ENCODE measurements at regions not wholly inside any gene's neighbourhood (a gene's known extent, or its start where the extent isn't known, plus 50 kb on each side); places are given as distances from the start of the nearest gene placed in this dataset.
"Not testable (repeated sequence)": the region's sequence is repeated elsewhere in the genome, so short reads cannot be mapped to it uniquely, and the experiment has no call there.

- CTCF ChIA-PET; POLR2A ChIA-PET; H3K27ac ChIP-seq (ENCODE audit: low read length); H3K9me3 ChIP-seq (ENCODE audit: control insufficient read depth, insufficient read depth, low read depth, low read length); H3K4me3 ChIP-seq (ENCODE audit: low read depth in 2 of 2, low read length in 2 of 2); in situ Hi-C loops (cut with HindIII; ENCODE audit: low pct_unique_long_range_greater_than_20kb, low sequenced_read_pairs); DNase-seq (ENCODE audit: low read depth, low spot score); intact Hi-C loops (cut with micrococcal nuclease; ENCODE audit: unreplicated experiment); H3K36me3 ChIP-seq (ENCODE audit: control insufficient read depth, insufficient read depth, low read length); ATAC-seq; H3K27me3 ChIP-seq (ENCODE audit: control insufficient read depth, insufficient read depth, low read length); H3K4me1 ChIP-seq (ENCODE audit: control insufficient read depth, insufficient read depth, low read length); BruUV-seq (replicated peaks): not testable (repeated sequence)
These were observed 843.8 kb upstream of the ANO3 start for GRCh38 chr11:25488176-25488575.

GRCh38 chr11:25501426-25501825 is 830.5 kb upstream of the ANO3 start:
- H3K4me3 ChIP-seq (ENCODE audit: low read depth in 2 of 2, low read length in 2 of 2); in situ Hi-C loops (cut with HindIII; ENCODE audit: low pct_unique_long_range_greater_than_20kb, low sequenced_read_pairs); BruUV-seq (replicated peaks); intact Hi-C loops (cut with micrococcal nuclease; ENCODE audit: unreplicated experiment); H3K4me1 ChIP-seq (ENCODE audit: control insufficient read depth, insufficient read depth, low read length); H3K27ac ChIP-seq (ENCODE audit: low read length); ATAC-seq; H3K36me3 ChIP-seq (ENCODE audit: control insufficient read depth, insufficient read depth, low read length); POLR2A ChIA-PET; H3K9me3 ChIP-seq (ENCODE audit: control insufficient read depth, insufficient read depth, low read depth, low read length); CTCF ChIA-PET; DNase-seq (ENCODE audit: low read depth, low spot score); H3K27me3 ChIP-seq (ENCODE audit: control insufficient read depth, insufficient read depth, low read length): not testable (repeated sequence)

GRCh38 chr11:25515576-25515975 is 816.4 kb upstream of the ANO3 start:
- Histone ChIP-seq H3K9me3 (ENCODE audit: control insufficient read depth, insufficient read depth, low read depth, low read length) (no peaks in the 10 kb centered on the region), H3K4me3 (ENCODE audit: low read depth in 2 of 2, low read length in 2 of 2) (no peak overlapping the region), H3K27me3 (ENCODE audit: control insufficient read depth, insufficient read depth, low read length) (no peaks in the 10 kb centered on the region), H3K4me1 (ENCODE audit: control insufficient read depth, insufficient read depth, low read length) (no peaks in the 10 kb centered on the region), H3K36me3 (ENCODE audit: control insufficient read depth, insufficient read depth, low read length) (no peaks in the 10 kb centered on the region), H3K27ac (ENCODE audit: low read length) (no peak overlapping the region)
- no peak for TF ChIP-seq POLR2AphosphoS5 (IDR thresholded peaks at IDR 0.05; ENCODE audit: low read depth, low read length)
- no peak for TF ChIP-seq TCF7L2 (IDR thresholded peaks at IDR 0.05; ENCODE audit: low read depth, low read length)
- no peak for TF ChIP-seq CTCF (IDR thresholded peaks at IDR 0.05)
- TF ChIP-seq SIN3A (IDR thresholded peaks at IDR 0.05; ENCODE audit: borderline replicate concordance, insufficient read depth, low read depth, low read length) = no peak
- no peak for TF ChIP-seq REST (IDR thresholded peaks at IDR 0.05; ENCODE audit: insufficient read depth in 1 of 2, low read depth in 2 of 2, low read length in 1 of 2)
- no peak for DNase-seq (ENCODE audit: low read depth, low spot score)
- no TSS peak for BruUV-seq (replicated peaks)
- no peak for ATAC-seq
- ChIA-PET POLR2A (no interaction called here), CTCF (interaction anchor here (0.5 kb wide), 1 partner anchor 219 kb away, joined by 8 read pairs; no protein-coding TSS in a partner anchor)
- intact Hi-C loops (cut with micrococcal nuclease; ENCODE audit: unreplicated experiment) = no loop called here
- in situ Hi-C loops (cut with HindIII; ENCODE audit: low pct_unique_long_range_greater_than_20kb, low sequenced_read_pairs) = no loop called here
